NCI-H69 (cell line): ENCODE measurements at regions not wholly inside any gene's neighbourhood (a gene's known extent, or its start where the extent isn't known, plus 50 kb on each side); places are given as distances from the start of the nearest gene placed in this dataset.

Experiments used
- DNase-seq: peaks from one replicate; lab custom pipeline; 2025; lab: John Stamatoyannopoulos, UW

- no peak for DNase-seq
Measured at GRCh38 chr20:10863337-10864060, 189.7 kb upstream of the JAG1 start.

DNA sequence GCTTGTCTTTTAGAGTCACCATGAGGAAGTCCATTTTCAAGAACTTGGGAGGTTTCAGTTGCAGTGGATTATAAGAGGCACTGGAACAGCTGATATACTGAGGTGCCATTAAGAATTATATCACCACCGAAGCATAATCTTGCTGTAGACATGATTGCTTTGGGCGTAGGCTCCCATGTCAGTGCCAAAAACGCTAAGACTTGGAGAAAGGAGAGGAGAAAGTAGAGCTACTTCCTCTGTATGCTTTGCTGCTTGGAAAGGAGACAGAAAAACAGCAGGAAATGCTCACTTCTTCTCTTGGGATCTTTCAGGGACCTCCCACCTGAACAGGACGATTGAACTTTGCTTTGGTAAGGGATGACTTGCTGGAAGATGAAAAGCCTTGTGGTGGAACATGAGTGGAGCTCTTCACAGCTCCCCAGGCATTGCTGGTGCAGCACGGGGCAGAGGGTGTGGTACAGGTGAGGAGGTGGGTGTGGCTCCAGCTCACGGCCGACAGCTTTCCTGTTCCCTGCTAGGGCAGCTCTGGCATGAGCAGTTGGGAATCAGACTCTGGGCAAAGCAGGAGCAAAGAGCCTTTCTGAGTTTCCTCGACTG lies 190.4 kb upstream of the JAG1 start:
- DNase-seq = peak; percentile 71

- peak; percentile 11 for DNase-seq
Measured at GRCh38 chr20:10868299-10868698, 194.5 kb upstream of the JAG1 start.

DNA sequence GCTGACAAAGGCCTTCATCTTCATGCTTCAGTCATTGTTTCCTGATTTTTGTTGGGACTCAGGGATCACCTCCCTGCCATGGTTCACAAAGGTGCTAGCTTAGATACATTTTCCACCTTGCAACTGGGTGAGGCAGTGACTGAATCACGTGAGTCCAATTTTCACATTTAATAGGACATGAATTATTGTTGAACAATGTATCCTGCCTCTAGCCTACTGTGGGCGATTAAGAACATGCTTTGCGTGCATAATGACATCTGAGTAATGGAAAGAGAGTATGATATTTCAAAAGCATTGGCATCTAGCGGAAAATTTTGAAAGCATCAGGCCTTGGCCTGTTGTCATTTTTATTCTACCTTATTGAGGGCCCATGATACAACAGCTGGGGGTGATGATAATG lies 199.2 kb upstream of the JAG1 start:
- no peak for DNase-seq

GRCh38 chr20:10875653-10876052 lies 201.9 kb upstream of the JAG1 start:
- DNase-seq = no peak

DNA sequence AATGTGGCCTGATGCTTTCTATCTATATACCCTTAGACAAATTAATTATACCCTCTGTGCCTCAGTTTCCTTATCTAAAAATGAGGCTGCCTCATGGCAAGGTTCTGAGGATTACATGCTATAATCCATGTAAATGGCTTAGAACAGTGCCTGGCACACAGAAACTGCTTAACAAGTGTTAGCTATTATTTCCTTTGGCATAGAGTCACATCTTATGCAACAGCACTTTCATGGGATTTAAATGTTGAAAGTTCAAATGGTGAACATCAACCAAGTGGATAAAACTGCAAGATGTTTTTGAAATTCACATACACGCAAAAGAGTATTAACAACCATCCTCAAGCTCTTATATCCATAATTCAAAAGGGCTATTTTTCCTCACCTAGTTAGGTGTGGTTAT lies 202.8 kb upstream of the JAG1 start:
- no peak for DNase-seq

- DNase-seq = no peak
Measured at GRCh38 chr20:10877342-10877741, 203.5 kb upstream of the JAG1 start.

- no peak for DNase-seq
Measured at GRCh38 chr20:10883166-10883565, 209.4 kb upstream of the JAG1 start.

GRCh38 chr20:10893321-10893720 lies 219.5 kb upstream of the JAG1 start:
- DNase-seq = no peak

GRCh38 chr20:10897336-10897735 lies 223.5 kb upstream of the JAG1 start:
- no peak for DNase-seq

DNA sequence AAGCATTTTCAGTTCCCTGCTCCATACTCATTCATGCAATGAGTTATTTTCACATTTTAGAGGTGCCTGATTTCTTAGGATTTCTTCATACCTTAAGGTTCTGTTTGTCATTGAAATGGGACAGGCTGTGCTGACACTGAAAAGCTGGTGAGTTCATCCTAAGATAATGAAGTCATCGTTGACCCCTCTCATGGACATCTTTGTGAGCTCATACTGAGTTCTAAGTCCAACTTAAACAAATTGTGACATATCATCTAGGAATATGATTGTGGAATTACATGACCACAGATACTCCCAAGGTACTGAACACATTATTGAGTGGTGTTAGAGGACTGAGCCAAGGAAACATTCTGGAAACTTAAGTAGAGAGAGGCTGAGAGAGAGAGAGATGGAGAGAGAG lies 224.8 kb upstream of the JAG1 start:
- DNase-seq = no peak

- DNase-seq = no peak
Measured at GRCh38 chr20:10902174-10902573, 228.4 kb upstream of the JAG1 start.

DNA sequence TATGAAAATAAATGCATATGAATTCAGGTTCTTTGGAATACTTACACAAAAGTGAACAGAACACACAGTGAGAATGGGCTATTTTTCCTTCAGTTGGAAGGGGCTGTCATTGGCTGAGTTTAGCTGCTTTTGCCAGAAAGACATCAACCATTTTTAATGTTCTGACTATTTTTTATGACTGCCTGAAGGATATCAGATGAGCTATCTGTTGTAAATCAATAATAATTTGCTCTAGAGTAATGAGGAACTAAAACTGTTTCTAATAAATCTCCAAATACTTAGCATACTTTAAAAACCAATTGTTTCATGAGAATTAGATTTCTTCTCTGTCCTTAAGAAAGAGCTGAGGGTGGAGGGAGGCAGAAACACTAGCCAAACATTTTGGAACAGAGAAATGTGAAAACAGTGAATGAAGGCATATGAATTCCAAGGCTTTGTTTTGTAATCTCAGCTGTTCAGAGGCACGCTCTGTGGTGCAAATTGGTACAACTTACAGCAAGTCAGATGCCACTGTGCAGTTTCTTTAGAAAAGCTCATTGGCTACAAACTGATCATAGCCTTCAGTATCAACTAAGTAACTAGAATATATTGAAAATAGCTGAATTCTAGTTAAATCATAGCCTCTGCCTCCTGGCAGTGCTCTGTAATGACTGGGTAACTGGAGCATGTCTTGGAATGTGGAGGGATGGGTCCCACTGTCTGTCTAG lies 228.9 kb upstream of the JAG1 start:
- no peak for DNase-seq

DNA sequence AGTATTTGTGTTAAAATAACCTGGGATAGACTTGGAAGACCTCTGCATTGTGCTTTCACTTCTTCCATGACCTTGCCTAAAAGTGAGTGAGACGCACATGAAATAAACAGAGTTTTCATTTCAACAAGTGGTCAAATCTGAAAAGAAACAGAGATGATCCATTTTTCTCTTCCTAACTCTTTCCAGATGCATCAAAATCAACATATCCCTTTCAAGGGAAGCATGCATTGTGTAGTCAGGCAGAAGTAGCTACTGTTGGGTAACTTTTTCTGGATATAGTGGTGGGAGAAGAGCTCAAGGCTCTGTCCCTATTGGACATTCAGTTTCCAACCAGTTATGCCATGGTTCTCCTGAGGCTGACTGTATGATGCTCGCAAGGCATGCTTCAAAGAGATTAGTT lies 233.0 kb upstream of the JAG1 start:
- no peak for DNase-seq

DNA sequence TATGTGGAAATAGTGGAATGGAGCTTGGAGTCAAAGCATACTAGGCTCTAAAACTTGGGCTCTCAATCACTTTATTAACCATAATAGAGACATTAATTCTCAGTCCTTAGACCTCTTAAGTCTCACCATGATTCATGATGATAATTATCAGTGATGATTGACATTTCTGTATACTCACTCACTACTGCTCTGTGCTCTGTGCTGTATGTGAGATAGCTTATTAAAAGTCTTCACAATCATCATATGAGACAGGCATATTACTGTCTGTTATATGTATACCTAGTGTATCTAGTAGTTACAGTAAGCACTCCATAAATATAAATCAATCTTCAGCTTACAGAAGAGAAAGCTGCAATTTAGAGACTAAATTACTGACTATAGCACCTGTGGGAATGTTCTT lies 236.0 kb upstream of the JAG1 start:
- DNase-seq = no peak

- DNase-seq = no peak
Measured at GRCh38 chr20:10910535-10911178, 236.9 kb upstream of the JAG1 start.

DNA sequence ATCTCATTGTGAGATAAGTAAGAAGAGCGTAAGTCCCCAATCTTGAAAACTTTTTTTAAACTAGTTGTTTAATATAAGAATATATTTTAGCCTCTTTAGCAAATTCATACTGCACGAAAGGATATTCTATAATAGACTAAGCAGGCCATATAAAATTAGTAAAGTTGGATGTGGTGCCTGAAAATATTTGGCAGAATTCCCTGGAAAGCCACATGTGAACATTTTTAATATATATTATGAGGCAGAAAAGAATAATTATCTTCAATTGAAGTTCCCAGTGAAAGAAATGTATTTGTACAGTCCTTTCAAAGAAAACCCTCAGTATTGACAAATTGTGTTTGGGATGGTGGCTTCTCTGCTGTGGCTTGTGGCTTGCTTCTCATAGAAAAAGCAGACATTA lies 237.5 kb upstream of the JAG1 start:
- no peak for DNase-seq

DNA sequence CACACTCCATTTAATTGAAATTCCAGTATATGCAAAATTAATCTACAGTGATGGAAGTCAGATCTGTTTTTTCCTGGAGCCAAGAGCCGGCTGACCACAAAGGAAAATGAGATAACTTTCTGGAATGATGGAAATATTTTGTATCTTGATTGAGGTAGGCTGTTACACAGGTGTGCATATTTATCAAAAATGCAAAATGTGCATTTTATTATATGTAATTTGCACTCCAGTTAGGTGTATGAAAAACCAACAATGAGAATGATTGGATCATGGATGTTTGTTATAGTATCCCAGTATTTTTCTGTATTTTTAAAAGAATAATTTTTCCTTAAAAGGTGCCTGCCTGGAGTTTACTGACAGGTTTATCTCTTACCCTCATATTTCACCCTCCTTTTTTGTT lies 242.0 kb upstream of the JAG1 start:
- DNase-seq = no peak

GRCh38 chr20:10916312-10916711 lies 242.5 kb upstream of the JAG1 start:
- no peak for DNase-seq

DNA sequence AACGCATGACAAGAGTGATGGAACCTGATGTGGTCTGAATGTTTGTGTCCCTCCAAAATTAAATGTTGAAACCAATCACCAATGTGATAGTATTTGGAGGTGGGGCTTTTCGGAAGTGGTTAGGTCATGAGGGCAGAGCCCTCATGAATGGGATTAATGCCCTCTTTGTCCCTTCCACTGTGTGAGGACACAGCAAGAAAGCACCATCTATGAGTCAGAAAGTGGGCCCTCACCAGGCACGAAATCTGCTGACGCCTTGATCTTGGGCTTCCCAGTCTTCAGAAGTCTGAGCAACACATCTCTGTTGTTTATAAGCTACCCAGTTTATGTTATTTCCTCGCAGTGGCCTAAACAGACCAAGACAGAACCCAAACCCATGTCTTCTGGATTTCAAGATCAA lies 244.0 kb upstream of the JAG1 start:
- no peak for DNase-seq

GRCh38 chr20:10919396-10920140 lies 245.8 kb upstream of the JAG1 start:
- no peak for DNase-seq

- DNase-seq = no peak
Measured at GRCh38 chr20:10920396-10920795, 246.6 kb upstream of the JAG1 start.
